K562 (cell line): ENCODE measurements at regions not wholly inside any gene's neighbourhood (a gene's known extent, or its start where the extent isn't known, plus 50 kb on each side); places are given as distances from the start of the nearest gene placed in this dataset.
A peak's percentile ranks its signal among the peaks of the same experiment; 100 is the strongest.

Source experiments
- ARID4B ChIP-seq: sonication (generic); formaldehyde crosslinking; IDR thresholded peaks from 2 replicates; pipeline ENCODE4 v1.8.0; 2022; ENCODE audit warnings: mild to moderate bottlenecking, missing genetic modification reagents
- CAMTA2 ChIP-seq: fragments of 250-450 bp; sonication (Bioruptor Pico); conservative IDR thresholded peaks from 2 replicates; pipeline ENCODE4 v1.5.1; 2022
- CBFA2T2 ChIP-seq: fragments of 450-650 bp; conservative IDR thresholded peaks from 2 replicates; pipeline ENCODE4 v1.6.1; 2017; ENCODE audit warnings: mild to moderate bottlenecking
- COPS2 ChIP-seq: fragments of 450-650 bp; conservative IDR thresholded peaks from 2 replicates; pipeline ENCODE4 v1.6.1; 2016; ENCODE audit warnings: mild to moderate bottlenecking, moderate library complexity
- DDX20 ChIP-seq: fragments of 450-650 bp; IDR thresholded peaks from 2 replicates; pipeline ENCODE4 v1.6.1; 2016; ENCODE audit warnings: missing genetic modification characterization, low read depth, mild to moderate bottlenecking, missing compliant biosample characterization, moderate library complexity
- HDGF ChIP-seq: fragments of 450-650 bp; IDR thresholded peaks from 2 replicates; pipeline ENCODE4 v1.6.1; 2016
- KDM1A ChIP-seq, 2 experiments: fragments of 450-650 bp; IDR thresholded peaks; 2 replicates each; pipeline ENCODE4 v1.6.1; 2016; ENCODE audit warnings: mild to moderate bottlenecking in 2 of 2
- LARP7 ChIP-seq: fragments of 450-650 bp; IDR thresholded peaks from 2 replicates; pipeline ENCODE4 v1.6.1; 2016
- MIER1 ChIP-seq: fragments of 450-650 bp; IDR thresholded peaks from 2 replicates; pipeline ENCODE4 v1.6.1; 2016; ENCODE audit warnings: antibody characterized with exemption, mild to moderate bottlenecking, low read depth
- NCOA6 ChIP-seq: fragments of 450-650 bp; IDR thresholded peaks from 2 replicates; pipeline ENCODE4 v1.6.1; 2017; ENCODE audit warnings: mild to moderate bottlenecking
- PKNOX1 ChIP-seq: fragments of 450-650 bp; IDR thresholded peaks from 2 replicates; pipeline ENCODE4 v1.6.1; 2016
- RBFOX2 ChIP-seq: fragments of 200-400 bp; formaldehyde crosslinking; IDR thresholded peaks from 2 replicates; pipeline ENCODE4 v1.6.1; 2017; ENCODE audit warnings: low read depth, mild to moderate bottlenecking, low read length, moderate library complexity
- SMAD1 ChIP-seq: fragments of 150-350 bp; IDR thresholded peaks from 2 replicates; pipeline ENCODE4 v1.6.1; 2014; ENCODE audit warnings: low read length, low read depth; ENCODE audit not compliant: partially characterized antibody
- SRSF1 ChIP-seq: fragments of 200-400 bp; formaldehyde crosslinking; IDR thresholded peaks from 2 replicates; pipeline ENCODE4 v1.6.1; 2017; ENCODE audit warnings: mild to moderate bottlenecking, low read depth, low read length, moderate library complexity
- TRIM28 ChIP-seq: fragments of 450-650 bp; IDR thresholded peaks from 2 replicates; pipeline ENCODE4 v1.6.1; 2017
- U2AF1 ChIP-seq: fragments of 200-400 bp; formaldehyde crosslinking; optimal IDR thresholded peaks from 2 replicates; pipeline ENCODE3; 2017; ENCODE audit warnings: mild to moderate bottlenecking, low read depth, low read length, moderate library complexity
- ZEB2 ChIP-seq: fragments of 450-650 bp; IDR thresholded peaks from 2 replicates; pipeline ENCODE4 v1.6.1; 2016
- ZFX ChIP-seq: sonication (generic); formaldehyde crosslinking; IDR thresholded peaks from 2 replicates; pipeline ENCODE4 v1.8.0; 2022; ENCODE audit warnings: mild to moderate bottlenecking, missing genetic modification reagents, moderate library complexity
- ZKSCAN1 ChIP-seq: fragments of 150-350 bp; IDR thresholded peaks from 2 replicates; pipeline ENCODE4 v1.6.1; 2016; ENCODE audit warnings: low read depth, low read length
- ZNF224 ChIP-seq: sonication (generic); formaldehyde crosslinking; IDR thresholded peaks from 2 replicates; pipeline ENCODE4 v1.8.0; 2022; ENCODE audit warnings: mild to moderate bottlenecking, missing genetic modification reagents
- ZNF324 ChIP-seq: fragments of 250-450 bp; sonication (Bioruptor Pico); IDR thresholded peaks from 2 replicates; pipeline ENCODE4 v1.4.0; 2020; ENCODE audit warnings: mild to moderate bottlenecking
- ZNF347 ChIP-seq: fragments of 450-650 bp; formaldehyde crosslinking; IDR thresholded peaks from 2 replicates; pipeline ENCODE4 v1.4.0; 2020; ENCODE audit warnings: low read depth, mild to moderate bottlenecking, moderate library complexity
- TF ChIP-seq, protein P1 (sequence below): sonication (generic); formaldehyde crosslinking; IDR thresholded peaks from 2 replicates; pipeline ENCODE4 v1.8.1; 2023; ENCODE audit warnings: mild to moderate bottlenecking, missing genetic modification reagents
- TF ChIP-seq, protein P2 (sequence below): fragments of 450-650 bp; conservative IDR thresholded peaks from 2 replicates; pipeline ENCODE4 v1.6.1; 2016; ENCODE audit warnings: missing genetic modification characterization, low read depth, mild to moderate bottlenecking, control low read depth, missing compliant biosample characterization

GRCh38 chr6:15955484-15955883, 173.4 kb upstream of the MYLIP start (continued):
- TF ChIP-seq, protein P1, sequence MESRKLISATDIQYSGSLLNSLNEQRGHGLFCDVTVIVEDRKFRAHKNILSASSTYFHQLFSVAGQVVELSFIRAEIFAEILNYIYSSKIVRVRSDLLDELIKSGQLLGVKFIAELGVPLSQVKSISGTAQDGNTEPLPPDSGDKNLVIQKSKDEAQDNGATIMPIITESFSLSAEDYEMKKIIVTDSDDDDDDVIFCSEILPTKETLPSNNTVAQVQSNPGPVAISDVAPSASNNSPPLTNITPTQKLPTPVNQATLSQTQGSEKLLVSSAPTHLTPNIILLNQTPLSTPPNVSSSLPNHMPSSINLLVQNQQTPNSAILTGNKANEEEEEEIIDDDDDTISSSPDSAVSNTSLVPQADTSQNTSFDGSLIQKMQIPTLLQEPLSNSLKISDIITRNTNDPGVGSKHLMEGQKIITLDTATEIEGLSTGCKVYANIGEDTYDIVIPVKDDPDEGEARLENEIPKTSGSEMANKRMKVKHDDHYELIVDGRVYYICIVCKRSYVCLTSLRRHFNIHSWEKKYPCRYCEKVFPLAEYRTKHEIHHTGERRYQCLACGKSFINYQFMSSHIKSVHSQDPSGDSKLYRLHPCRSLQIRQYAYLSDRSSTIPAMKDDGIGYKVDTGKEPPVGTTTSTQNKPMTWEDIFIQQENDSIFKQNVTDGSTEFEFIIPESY: no peak
- TF ChIP-seq U2AF1 (no peak), HDGF (no peak), ARID4B (CRISPR knock-in tag) (no peak), COPS2 (no peak), SMAD1 (no peak), TRIM28 (no peak), LARP7 (no peak), KDM1A (IDR thresholded peaks at IDR 0.05) (0 out of 4 replicates have a peak, but pooled peaks of 1 of the 2 experiments have one; percentile 25), SRSF1 (no peak), ZEB2 (no peak), DDX20 (no peak), ZNF324 (CRISPR knock-in tag) (no peak), ZFX (CRISPR knock-in tag) (no peak), CBFA2T2 (peak; percentile 59), ZNF224 (no peak), NCOA6 (no peak), ZNF347 (CRISPR knock-in tag) (no peak), ZKSCAN1 (peak; percentile 97), CAMTA2 (CRISPR knock-in tag) (no peak), PKNOX1 (no peak), MIER1 (no peak), RBFOX2 (no peak)
- TF ChIP-seq, protein P2, sequence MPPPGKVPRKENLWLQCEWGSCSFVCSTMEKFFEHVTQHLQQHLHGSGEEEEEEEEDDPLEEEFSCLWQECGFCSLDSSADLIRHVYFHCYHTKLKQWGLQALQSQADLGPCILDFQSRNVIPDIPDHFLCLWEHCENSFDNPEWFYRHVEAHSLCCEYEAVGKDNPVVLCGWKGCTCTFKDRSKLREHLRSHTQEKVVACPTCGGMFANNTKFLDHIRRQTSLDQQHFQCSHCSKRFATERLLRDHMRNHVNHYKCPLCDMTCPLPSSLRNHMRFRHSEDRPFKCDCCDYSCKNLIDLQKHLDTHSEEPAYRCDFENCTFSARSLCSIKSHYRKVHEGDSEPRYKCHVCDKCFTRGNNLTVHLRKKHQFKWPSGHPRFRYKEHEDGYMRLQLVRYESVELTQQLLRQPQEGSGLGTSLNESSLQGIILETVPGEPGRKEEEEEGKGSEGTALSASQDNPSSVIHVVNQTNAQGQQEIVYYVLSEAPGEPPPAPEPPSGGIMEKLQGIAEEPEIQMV (tag): no peak
